SK-MEL-5 (cell line): ENCODE measurements at regions not wholly inside any gene's neighbourhood (a gene's known extent, or its start where the extent isn't known, plus 50 kb on each side); places are given as distances from the start of the nearest gene placed in this dataset.
"Not testable (repeated sequence)": the region's sequence is repeated elsewhere in the genome, so short reads cannot be mapped to it uniquely, and the experiment has no call there.

Experiments used
- DNase-seq: peaks from one replicate; pipeline ENCODE4 v3.0.0-alpha.2; 2016; ENCODE audit warnings: low read depth, low spot score
- in situ Hi-C: cut with HindIII; loops from 2 replicates; pipeline ENCODE4 v1.10.0; 2016; ENCODE audit warnings: low sequenced_read_pairs, high pct_unique_total_duplicates, low pct_unique_long_range_greater_than_20kb

- in situ Hi-C loops = no loop called here
- no peak for DNase-seq
Observed at GRCh38 chr2:126224776-126225175, 431.2 kb upstream of the GYPC start.

- DNase-seq = peak; percentile 47
- in situ Hi-C loops = no loop called here
Observed at GRCh38 chr2:126227250-126227649, 428.7 kb upstream of the GYPC start.

GRCh38 chr2:126228531-126228930 is 427.4 kb upstream of the GYPC start:
- DNase-seq = no peak
- in situ Hi-C loops = no loop called here

GRCh38 chr2:126238251-126238650 is 417.7 kb upstream of the GYPC start:
- no peak for DNase-seq
- in situ Hi-C loops = no loop called here

- in situ Hi-C loops = no loop called here
- DNase-seq = no peak
Observed at GRCh38 chr2:126239320-126239955, 416.5 kb upstream of the GYPC start.

- in situ Hi-C loops = no loop called here
- DNase-seq = no peak
Observed at GRCh38 chr2:126241001-126241400, 415.0 kb upstream of the GYPC start.

- in situ Hi-C loops = no loop called here
- DNase-seq = no peak
Observed at GRCh38 chr2:126241411-126241810, 414.5 kb upstream of the GYPC start.

- in situ Hi-C loops = no loop called here
- DNase-seq = peak; percentile 85
Observed at GRCh38 chr2:126244937-126245336, 411.0 kb upstream of the GYPC start.

- DNase-seq = no peak
- in situ Hi-C loops = no loop called here
Observed at GRCh38 chr2:126253669-126254068, 402.3 kb upstream of the GYPC start.

- no peak for DNase-seq
- in situ Hi-C loops = no loop called here
Observed at GRCh38 chr2:126264625-126265024, 391.3 kb upstream of the GYPC start.

GRCh38 chr2:126269911-126270310 is 386.0 kb upstream of the GYPC start:
- in situ Hi-C loops = no loop called here
- no peak for DNase-seq

GRCh38 chr2:126270587-126270986 is 385.4 kb upstream of the GYPC start:
- in situ Hi-C loops = no loop called here
- DNase-seq = no peak

- no peak for DNase-seq
- in situ Hi-C loops = no loop called here
Observed at GRCh38 chr2:126272401-126272800, 383.6 kb upstream of the GYPC start.

- DNase-seq = no peak
- in situ Hi-C loops = no loop called here
Observed at GRCh38 chr2:126275098-126275497, 380.9 kb upstream of the GYPC start.

- DNase-seq, in situ Hi-C loops: not testable (repeated sequence)
Observed at GRCh38 chr2:126276268-126276667, 379.7 kb upstream of the GYPC start.

GRCh38 chr2:126288362-126288761 is 367.6 kb upstream of the GYPC start:
- in situ Hi-C loops = no loop called here
- no peak for DNase-seq

GRCh38 chr2:126293962-126294361 is 362.0 kb upstream of the GYPC start:
- DNase-seq, in situ Hi-C loops: not testable (repeated sequence)

- no peak for DNase-seq
- in situ Hi-C loops = no loop called here
Observed at GRCh38 chr2:126299469-126299976, 356.4 kb upstream of the GYPC start.

GRCh38 chr2:126300348-126300747 is 355.6 kb upstream of the GYPC start:
- in situ Hi-C loops = no loop called here
- DNase-seq = no peak

- in situ Hi-C loops = no loop called here
- peak; percentile 13 for DNase-seq
Observed at GRCh38 chr2:126302043-126302442, 353.9 kb upstream of the GYPC start.
